SU-DHL-6 (cell line): ENCODE measurements at regions not wholly inside any gene's neighbourhood (a gene's known extent, or its start where the extent isn't known, plus 50 kb on each side); places are given as distances from the start of the nearest gene placed in this dataset.

ENCODE experiments used
- H2AFZ ChIP-seq: fragments of 200-600 bp; sonication (generic); 2 replicates; pipeline ENCODE4 v1.6.1; 2014; ENCODE audit warnings: low read depth, mild to moderate bottlenecking, moderate library complexity, mixed read lengths, antibody characterized with exemption, low read length; ENCODE audit not compliant: severe bottlenecking
- H3F3A ChIP-seq: fragments of 200-600 bp; shearing (Covaris generic); 2 replicates; pipeline ENCODE4 v1.6.0; 2016; ENCODE audit warnings: antibody characterized with exemption, mild to moderate bottlenecking; ENCODE audit not compliant: insufficient read depth
- H3K27ac ChIP-seq: fragments of 200-600 bp; sonication (generic); 2 replicates; pipeline ENCODE4 v1.5.1; 2016; ENCODE audit warnings: low read depth, mild to moderate bottlenecking, low read length, moderate library complexity, mixed read lengths
- H3K27me3 ChIP-seq: fragments of 200-600 bp; sonication (generic), shearing (Covaris generic); 2 replicates; pipeline ENCODE4 v1.6.0; 2014; ENCODE audit warnings: mild to moderate bottlenecking, low read length
- H3K36me3 ChIP-seq: fragments of 200-600 bp; sonication (generic); 2 replicates; pipeline ENCODE4 v1.6.1; 2014; ENCODE audit warnings: mild to moderate bottlenecking, low read length, mixed read lengths
- H3K4me2 ChIP-seq: fragments of 300-600, 200-600 bp; shearing (Covaris generic), sonication (generic); 2 replicates; pipeline ENCODE4 v1.6.0; 2014; ENCODE audit warnings: low read length, low read depth, mild to moderate bottlenecking; ENCODE audit not compliant: poor library complexity, severe bottlenecking
- H3K4me3 ChIP-seq: fragments of 200-600 bp; sonication (generic); 2 replicates; pipeline ENCODE4 v1.5.1; 2014; ENCODE audit warnings: antibody characterized with exemption, low read length, mild to moderate bottlenecking, mixed read lengths; ENCODE audit not compliant: insufficient read depth, poor library complexity, severe bottlenecking
- H3K79me2 ChIP-seq: fragments of 200-600 bp; sonication (generic); 2 replicates; pipeline ENCODE4 v1.6.1; 2014; ENCODE audit warnings: mild to moderate bottlenecking, low read length, moderate library complexity; ENCODE audit not compliant: insufficient read depth
- H3K9ac ChIP-seq: fragments of 200-600 bp; sonication (generic); 2 replicates; pipeline ENCODE4 v1.7.0; 2014; ENCODE audit warnings: mild to moderate bottlenecking, low read length
- H3K9me2 ChIP-seq: fragments of 200-600 bp; sonication (generic); replicated peaks from 2 replicates; pipeline ENCODE4 v1.6.1; 2014; ENCODE audit warnings: low read length; ENCODE audit not compliant: insufficient read depth
- H3K9me3 ChIP-seq: fragments of 200-600 bp; sonication (generic); 2 replicates; pipeline ENCODE4 v1.6.1; 2014; ENCODE audit warnings: low read length, mixed read lengths; ENCODE audit not compliant: insufficient read depth
- H4K20me1 ChIP-seq: fragments of 200-600 bp; sonication (generic); 2 replicates; pipeline ENCODE4 v1.6.1; 2014; ENCODE audit warnings: low read depth, mild to moderate bottlenecking, antibody characterized with exemption, low read length, moderate library complexity, mixed read lengths
- CTCF ChIP-seq: fragments of 200-600 bp; sonication (generic); IDR thresholded peaks from one replicate; pipeline ENCODE4 v1.5.1; 2017; ENCODE audit warnings: antibody characterized with exemption, mild to moderate bottlenecking, low read length, moderate library complexity; ENCODE audit not compliant: insufficient read depth, poor library complexity, severe bottlenecking
- EZH2phosphoT487 ChIP-seq: fragments of 200-600 bp; sonication (generic), shearing (Covaris generic); conservative IDR thresholded peaks from 2 replicates; pipeline ENCODE4 v1.6.1; 2018; ENCODE audit warnings: mild to moderate bottlenecking, antibody characterized with exemption, low read length, moderate library complexity, mixed read lengths

- no peaks in the 10 kb centered on the region for H3K9me2 ChIP-seq
- H3K27me3 ChIP-seq = no peaks in the 10 kb centered on the region
- no peak overlapping the region for H3K4me3 ChIP-seq
- H3K27ac ChIP-seq = no peak overlapping the region
- no peak overlapping the region for H3K9ac ChIP-seq
- H2AFZ ChIP-seq = no peak overlapping the region
- TF ChIP-seq CTCF (no peak), EZH2phosphoT487 (no peak)
- no peaks in the 10 kb centered on the region for H3K9me3 ChIP-seq
- H3K36me3 ChIP-seq = no peaks in the 10 kb centered on the region
- H3K79me2 ChIP-seq = no peaks in the 10 kb centered on the region
- no peaks in the 10 kb centered on the region for H3F3A ChIP-seq
- no peak overlapping the region for H3K4me2 ChIP-seq
- no peaks in the 10 kb centered on the region for H4K20me1 ChIP-seq
Measured at GRCh38 chr2:192634557-192634956, 439.8 kb upstream of the TMEFF2 start.

- TF ChIP-seq EZH2phosphoT487 (no peak), CTCF (no peak)
- Histone ChIP-seq H3K79me2 (no peaks in the 10 kb centered on the region), H3K4me2 (no peak overlapping the region), H3K9ac (no peak overlapping the region), H3F3A (no peaks in the 10 kb centered on the region), H3K36me3 (no peaks in the 10 kb centered on the region), H3K9me2 (no peaks in the 10 kb centered on the region), H3K9me3 (no peaks in the 10 kb centered on the region), H3K4me3 (no peak overlapping the region), H4K20me1 (no peaks in the 10 kb centered on the region), H3K27ac (no peak overlapping the region), H2AFZ (no peak overlapping the region), H3K27me3 (no peaks in the 10 kb centered on the region)
Measured at GRCh38 chr2:192628017-192628416, 433.3 kb upstream of the TMEFF2 start.

GRCh38 chr2:192615105-192615504 lies 420.4 kb upstream of the TMEFF2 start:
- Histone ChIP-seq H3K4me2 (no peak overlapping the region), H3K4me3 (no peak overlapping the region), H3K9me3 (no peaks in the 10 kb centered on the region), H3K9me2 (no peaks in the 10 kb centered on the region), H4K20me1 (no peaks in the 10 kb centered on the region), H3K27ac (no peak overlapping the region), H3K9ac (no peak overlapping the region), H3K27me3 (no peaks in the 10 kb centered on the region), H3K36me3 (no peaks in the 10 kb centered on the region), H3F3A (no peaks in the 10 kb centered on the region), H2AFZ (no peak overlapping the region), H3K79me2 (no peaks in the 10 kb centered on the region)
- no peak for TF ChIP-seq EZH2phosphoT487
- TF ChIP-seq CTCF = no peak
